ENCODE measurements at regions not wholly inside any gene's neighbourhood (a gene's known extent, or its start where the extent isn't known, plus 50 kb on each side); places are given as distances from the start of the nearest gene placed in this dataset.
"Not testable (repeated sequence)": the region's sequence is repeated elsewhere in the genome, so short reads cannot be mapped to it uniquely, and the experiment has no call there.

- Histone ChIP-seq H3K27ac (ENCODE audit: low read length) (no peak overlapping the region), H3K9me3 (ENCODE audit: control insufficient read depth in 2 of 2, low read length in 2 of 2) (no peaks in the 10 kb centered on the region), H3K4me3 (ENCODE audit: low read length in 2 of 2) (no peak overlapping the region), H3K36me3 (ENCODE audit: control insufficient read depth in 2 of 2, insufficient read depth in 2 of 2, low read length in 2 of 2) (no peaks in the 10 kb centered on the region), H3K9ac (ENCODE audit: low read length in 2 of 2) (no peak overlapping the region), H3K4me1 (ENCODE audit: control insufficient read depth, insufficient read depth, low read length) (no peaks in the 10 kb centered on the region), H3K27me3 (ENCODE audit: control insufficient read depth in 1 of 2, insufficient read depth in 2 of 2, low read length in 2 of 2) (peaks cover 22 to 43% of the 10 kb centered on the region in 2 donors)
Measured at GRCh38 chr10:100642295-100642994, 102.9 kb upstream of the PAX2 start.

- Histone ChIP-seq H3K9ac (ENCODE audit: low read length in 2 of 2) (no peak overlapping the region), H3K36me3 (ENCODE audit: control insufficient read depth in 2 of 2, insufficient read depth in 2 of 2, low read length in 2 of 2) (no peaks in the 10 kb centered on the region), H3K4me3 (ENCODE audit: low read length in 2 of 2) (no peak overlapping the region), H3K27me3 (ENCODE audit: control insufficient read depth in 1 of 2, insufficient read depth in 2 of 2, low read length in 2 of 2) (peaks cover 20 to 26% of the 10 kb centered on the region in 2 donors), H3K9me3 (ENCODE audit: control insufficient read depth in 2 of 2, low read length in 2 of 2) (no peaks in the 10 kb centered on the region), H3K4me1 (ENCODE audit: control insufficient read depth, insufficient read depth, low read length) (no peaks in the 10 kb centered on the region), H3K27ac (ENCODE audit: low read length) (no peak overlapping the region)
Measured at GRCh38 chr10:100645091-100645490, 100.3 kb upstream of the PAX2 start.

GRCh38 chr10:100645613-100646392 is 99.6 kb upstream of the PAX2 start:
- H3K9me3 ChIP-seq (ENCODE audit: control insufficient read depth in 2 of 2, low read length in 2 of 2): no peaks in the 10 kb centered on the region
- no peak overlapping the region for H3K9ac ChIP-seq (ENCODE audit: low read length in 2 of 2)
- H3K4me1 ChIP-seq (ENCODE audit: control insufficient read depth, insufficient read depth, low read length): no peaks in the 10 kb centered on the region
- no peak overlapping the region for H3K4me3 ChIP-seq (ENCODE audit: low read length in 2 of 2)
- peaks cover 20 to 29% of the 10 kb centered on the region in 2 donors for H3K27me3 ChIP-seq (ENCODE audit: control insufficient read depth in 1 of 2, insufficient read depth in 2 of 2, low read length in 2 of 2)
- no peak overlapping the region for H3K27ac ChIP-seq (ENCODE audit: low read length)
- H3K36me3 ChIP-seq (ENCODE audit: control insufficient read depth in 2 of 2, insufficient read depth in 2 of 2, low read length in 2 of 2): no peaks in the 10 kb centered on the region

- H3K27me3 ChIP-seq (ENCODE audit: control insufficient read depth in 1 of 2, insufficient read depth in 2 of 2, low read length in 2 of 2): peaks cover 29 to 32% of the 10 kb centered on the region in 2 donors
Measured at GRCh38 chr10:100647928-100648327, 97.5 kb upstream of the PAX2 start.

GRCh38 chr10:100650693-100651092 is 94.7 kb upstream of the PAX2 start:
- no peak overlapping the region for H3K4me3 ChIP-seq (ENCODE audit: low read length in 2 of 2)
- H3K36me3 ChIP-seq (ENCODE audit: control insufficient read depth in 2 of 2, insufficient read depth in 2 of 2, low read length in 2 of 2): no peaks in the 10 kb centered on the region
- H3K4me1 ChIP-seq (ENCODE audit: control insufficient read depth, insufficient read depth, low read length): peaks cover 9% of the 10 kb centered on the region
- peaks cover 41 to 53% of the 10 kb centered on the region in 2 donors for H3K27me3 ChIP-seq (ENCODE audit: control insufficient read depth in 1 of 2, insufficient read depth in 2 of 2, low read length in 2 of 2)
- H3K9ac ChIP-seq (ENCODE audit: low read length in 2 of 2): no peak overlapping the region
- H3K27ac ChIP-seq (ENCODE audit: low read length): no peak overlapping the region
- no peaks in the 10 kb centered on the region for H3K9me3 ChIP-seq (ENCODE audit: control insufficient read depth in 2 of 2, low read length in 2 of 2)

More at GRCh38 chr10:100647928-100648327, 97.5 kb upstream of the PAX2 start:
- H3K4me1 ChIP-seq (ENCODE audit: control insufficient read depth, insufficient read depth, low read length): no peaks in the 10 kb centered on the region
- no peaks in the 10 kb centered on the region for H3K36me3 ChIP-seq (ENCODE audit: control insufficient read depth in 2 of 2, insufficient read depth in 2 of 2, low read length in 2 of 2)
- H3K27ac ChIP-seq (ENCODE audit: low read length): no peak overlapping the region
- H3K4me3 ChIP-seq (ENCODE audit: low read length in 2 of 2): no peak overlapping the region
- no peak overlapping the region for H3K9ac ChIP-seq (ENCODE audit: low read length in 2 of 2)
- H3K9me3 ChIP-seq (ENCODE audit: control insufficient read depth in 2 of 2, low read length in 2 of 2): no peaks in the 10 kb centered on the region

- H3K4me3 ChIP-seq (ENCODE audit: low read length in 2 of 2): not testable (repeated sequence)
- peaks cover 45 to 57% of the 10 kb centered on the region in 2 donors for H3K27me3 ChIP-seq (ENCODE audit: control insufficient read depth in 1 of 2, insufficient read depth in 2 of 2, low read length in 2 of 2)
Measured at GRCh38 chr10:100651099-100651498, 94.3 kb upstream of the PAX2 start.

GRCh38 chr10:100651916-100652315 is 93.5 kb upstream of the PAX2 start:
- H3K9me3 ChIP-seq (ENCODE audit: control insufficient read depth in 2 of 2, low read length in 2 of 2): no peaks in the 10 kb centered on the region
- H3K9ac ChIP-seq (ENCODE audit: low read length in 2 of 2): no peak overlapping the region
- no peaks in the 10 kb centered on the region for H3K36me3 ChIP-seq (ENCODE audit: control insufficient read depth in 2 of 2, insufficient read depth in 2 of 2, low read length in 2 of 2)
- no peak overlapping the region for H3K27ac ChIP-seq (ENCODE audit: low read length)
- no peak overlapping the region for H3K4me3 ChIP-seq (ENCODE audit: low read length in 2 of 2)
- H3K27me3 ChIP-seq (ENCODE audit: control insufficient read depth in 1 of 2, insufficient read depth in 2 of 2, low read length in 2 of 2): peaks cover 43 to 54% of the 10 kb centered on the region in 2 donors
- H3K4me1 ChIP-seq (ENCODE audit: control insufficient read depth, insufficient read depth, low read length): peaks cover 14% of the 10 kb centered on the region

More at GRCh38 chr10:100651099-100651498, 94.3 kb upstream of the PAX2 start:
- H3K27ac ChIP-seq (ENCODE audit: low read length); H3K9ac ChIP-seq (ENCODE audit: low read length in 2 of 2); H3K9me3 ChIP-seq (ENCODE audit: control insufficient read depth in 2 of 2, low read length in 2 of 2); H3K36me3 ChIP-seq (ENCODE audit: control insufficient read depth in 2 of 2, insufficient read depth in 2 of 2, low read length in 2 of 2): not testable (repeated sequence)
- H3K4me1 ChIP-seq (ENCODE audit: control insufficient read depth, insufficient read depth, low read length): peaks cover 13% of the 10 kb centered on the region

- H3K27ac ChIP-seq (ENCODE audit: low read length): no peak overlapping the region
- no peak overlapping the region for H3K4me3 ChIP-seq (ENCODE audit: low read length in 2 of 2)
- peaks cover 14% of the 10 kb centered on the region for H3K4me1 ChIP-seq (ENCODE audit: control insufficient read depth, insufficient read depth, low read length)
- H3K9me3 ChIP-seq (ENCODE audit: control insufficient read depth in 2 of 2, low read length in 2 of 2): no peaks in the 10 kb centered on the region
- peaks cover 45 to 58% of the 10 kb centered on the region in 2 donors for H3K27me3 ChIP-seq (ENCODE audit: control insufficient read depth in 1 of 2, insufficient read depth in 2 of 2, low read length in 2 of 2)
- H3K36me3 ChIP-seq (ENCODE audit: control insufficient read depth in 2 of 2, insufficient read depth in 2 of 2, low read length in 2 of 2): no peaks in the 10 kb centered on the region
- no peak overlapping the region for H3K9ac ChIP-seq (ENCODE audit: low read length in 2 of 2)
Measured at GRCh38 chr10:100652406-100653135, 92.8 kb upstream of the PAX2 start.

GRCh38 chr10:100653238-100653956 is 92.0 kb upstream of the PAX2 start:
- Histone ChIP-seq H3K4me1 (ENCODE audit: control insufficient read depth, insufficient read depth, low read length) (peaks cover 14% of the 10 kb centered on the region), H3K9ac (ENCODE audit: low read length in 2 of 2) (no peak overlapping the region), H3K27ac (ENCODE audit: low read length) (no peak overlapping the region), H3K4me3 (ENCODE audit: low read length in 2 of 2) (no peak overlapping the region), H3K9me3 (ENCODE audit: control insufficient read depth in 2 of 2, low read length in 2 of 2) (peaks cover 0 to 3% of the 10 kb centered on the region in 2 donors), H3K36me3 (ENCODE audit: control insufficient read depth in 2 of 2, insufficient read depth in 2 of 2, low read length in 2 of 2) (no peaks in the 10 kb centered on the region), H3K27me3 (ENCODE audit: control insufficient read depth in 1 of 2, insufficient read depth in 2 of 2, low read length in 2 of 2) (peaks cover 49 to 66% of the 10 kb centered on the region in 2 donors)
